ENCODE measurements at regions not wholly inside any gene's neighbourhood (a gene's known extent, or its start where the extent isn't known, plus 50 kb on each side); places are given as distances from the start of the nearest gene placed in this dataset.

DNA sequence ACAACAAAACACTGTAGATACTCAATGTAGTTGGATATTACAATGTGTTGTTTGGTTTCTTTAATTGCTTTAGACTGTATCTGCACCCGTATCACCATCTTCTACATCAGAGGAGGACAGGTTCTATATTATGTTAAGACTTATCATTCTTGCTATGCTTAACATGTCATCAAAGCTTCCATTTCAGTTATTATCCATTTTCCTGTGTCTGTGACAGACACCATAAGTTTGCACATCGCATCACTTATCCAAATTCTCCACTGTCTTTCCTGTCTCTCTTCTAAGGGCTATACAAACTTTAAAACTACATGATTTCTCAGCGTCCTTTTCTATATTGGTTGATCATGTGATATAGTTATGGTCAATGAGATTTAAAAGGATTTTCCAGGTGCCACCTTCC is 719.0 kb downstream of the TBC1D32 start:
- no peak for DNase-seq

DNA sequence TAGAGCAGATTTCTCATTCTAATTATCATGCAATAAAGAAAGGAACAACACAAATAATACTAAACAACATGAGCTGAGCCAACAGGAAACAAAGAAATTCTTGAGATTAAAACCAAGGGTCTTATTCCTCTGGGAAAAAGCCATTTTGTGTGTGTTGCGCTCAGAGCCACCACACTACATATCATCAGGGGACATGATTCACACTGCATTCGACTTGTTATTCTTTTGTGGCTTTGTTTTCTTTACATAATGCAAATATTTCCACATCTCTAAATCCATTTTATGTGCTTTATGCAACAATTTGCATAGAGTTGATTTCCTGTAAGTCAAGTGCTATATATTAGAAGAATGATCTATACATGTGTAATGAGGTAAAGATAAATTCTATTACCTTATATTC is 719.6 kb downstream of the TBC1D32 start:
- DNase-seq = no peak

DNA sequence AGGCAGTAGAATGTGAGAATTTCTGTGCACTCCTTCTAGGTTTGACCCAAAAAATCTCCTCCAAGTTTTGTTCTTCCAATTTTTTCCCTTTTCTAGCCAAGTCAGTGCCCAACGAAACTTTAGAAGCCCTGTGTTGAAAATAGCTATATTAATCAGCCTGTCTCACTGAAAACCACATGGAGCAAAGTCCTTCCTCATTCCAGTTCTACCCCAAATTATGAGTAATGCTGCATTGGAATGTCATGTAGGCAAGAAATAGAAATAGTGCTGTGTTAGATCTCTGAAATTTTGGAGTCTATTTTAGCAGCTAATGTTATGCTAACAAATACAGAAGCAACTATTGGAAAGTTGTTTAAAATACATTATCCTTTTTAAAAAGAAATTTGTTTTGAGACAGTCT is 725.5 kb downstream of the TBC1D32 start:
- DNase-seq = no peak

DNA sequence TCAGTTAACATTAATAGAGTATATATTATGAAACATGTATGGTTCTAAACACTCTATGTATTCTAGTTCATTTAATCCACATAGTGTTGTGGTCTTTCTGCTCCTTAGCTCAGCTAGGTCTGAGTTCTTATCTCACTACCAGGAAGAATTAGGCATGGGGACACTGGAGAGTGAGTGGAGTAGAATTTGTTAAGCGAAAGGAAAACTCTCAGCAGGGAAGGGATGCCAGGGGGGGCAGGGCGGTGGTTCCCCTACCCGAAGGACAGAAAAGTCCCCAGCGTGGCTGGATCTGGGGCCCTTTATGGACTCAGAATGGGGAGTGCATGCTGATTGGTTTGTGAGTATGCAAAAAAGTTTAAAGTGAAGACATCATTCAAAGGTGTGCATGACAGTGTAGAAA is 727.5 kb downstream of the TBC1D32 start:
- no peak for DNase-seq

DNA sequence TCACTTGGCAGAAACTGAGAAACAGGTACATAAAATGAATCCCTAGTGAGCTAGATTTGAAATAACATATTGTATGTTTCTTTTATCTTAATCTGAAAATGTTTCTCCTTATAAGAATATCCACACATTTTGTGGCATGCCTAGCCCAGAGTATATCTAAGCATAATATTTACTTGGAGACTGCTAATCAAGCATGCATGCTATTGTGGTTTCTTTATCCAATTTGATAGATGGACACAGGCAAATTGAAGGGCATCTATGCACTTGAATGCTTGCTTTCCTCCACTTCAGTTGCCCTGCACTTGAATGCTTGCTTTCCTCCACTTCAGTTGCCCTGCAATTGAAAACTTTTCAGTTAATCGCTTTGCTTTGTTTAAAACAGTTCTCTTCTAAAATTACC is 729.8 kb downstream of the TBC1D32 start:
- no peak for DNase-seq

DNA sequence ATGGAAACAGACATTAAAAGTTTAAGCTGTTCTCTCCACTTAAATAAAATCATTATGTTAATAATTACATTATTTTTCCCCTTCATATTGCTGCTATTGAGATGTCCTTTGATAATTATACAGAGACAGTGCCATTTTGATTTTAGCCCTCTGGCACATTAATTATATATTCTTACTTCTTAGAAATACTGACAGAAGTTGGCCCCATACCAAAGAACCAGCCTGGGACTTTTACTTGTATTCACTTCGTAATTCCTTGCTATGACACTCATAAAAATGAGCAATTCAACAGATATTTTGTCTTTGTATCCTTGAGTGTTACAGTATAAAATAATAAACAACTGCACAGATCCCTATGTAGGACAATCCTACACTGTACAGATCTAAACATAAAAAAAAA is 743.7 kb downstream of the TBC1D32 start:
- no peak for DNase-seq

DNA sequence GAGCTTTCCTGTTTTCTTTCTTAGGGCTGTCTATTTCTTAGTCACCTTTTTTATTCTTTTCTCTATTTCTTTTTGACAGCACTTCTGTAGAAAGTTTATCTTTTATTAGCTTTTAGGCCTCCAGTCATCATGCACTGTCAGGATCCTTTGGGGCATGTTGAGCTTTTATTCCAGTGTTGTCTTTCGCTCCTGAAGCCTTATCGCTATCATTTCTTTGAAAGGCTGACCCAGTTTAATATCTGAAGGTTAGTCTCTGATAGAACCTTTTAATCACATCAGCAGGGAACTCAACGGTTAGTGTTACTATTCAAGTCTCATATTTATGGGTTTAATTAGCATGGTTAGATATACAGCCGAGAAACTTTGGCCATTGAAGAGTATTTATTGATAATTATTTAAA is 745.9 kb downstream of the TBC1D32 start:
- no peak for DNase-seq

DNA sequence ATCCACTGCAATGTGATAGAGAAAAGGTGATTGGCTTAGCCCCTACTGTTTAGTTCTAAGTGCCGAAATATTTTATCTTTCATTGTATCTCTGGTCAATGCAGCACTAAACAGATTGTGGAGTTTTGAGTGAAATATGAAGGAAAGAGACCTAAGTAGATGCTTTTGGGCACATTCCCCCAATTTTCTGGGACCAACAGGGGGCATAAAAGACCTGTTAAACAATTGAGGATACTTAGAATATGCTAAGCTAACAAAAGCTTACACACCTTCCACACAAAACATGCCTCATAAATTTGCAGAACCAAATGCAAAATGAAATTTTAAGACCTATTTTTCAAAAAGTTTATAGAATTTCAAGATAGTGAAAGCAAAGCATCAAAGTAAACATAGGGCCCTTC is 746.9 kb downstream of the TBC1D32 start:
- no peak for DNase-seq

DNA sequence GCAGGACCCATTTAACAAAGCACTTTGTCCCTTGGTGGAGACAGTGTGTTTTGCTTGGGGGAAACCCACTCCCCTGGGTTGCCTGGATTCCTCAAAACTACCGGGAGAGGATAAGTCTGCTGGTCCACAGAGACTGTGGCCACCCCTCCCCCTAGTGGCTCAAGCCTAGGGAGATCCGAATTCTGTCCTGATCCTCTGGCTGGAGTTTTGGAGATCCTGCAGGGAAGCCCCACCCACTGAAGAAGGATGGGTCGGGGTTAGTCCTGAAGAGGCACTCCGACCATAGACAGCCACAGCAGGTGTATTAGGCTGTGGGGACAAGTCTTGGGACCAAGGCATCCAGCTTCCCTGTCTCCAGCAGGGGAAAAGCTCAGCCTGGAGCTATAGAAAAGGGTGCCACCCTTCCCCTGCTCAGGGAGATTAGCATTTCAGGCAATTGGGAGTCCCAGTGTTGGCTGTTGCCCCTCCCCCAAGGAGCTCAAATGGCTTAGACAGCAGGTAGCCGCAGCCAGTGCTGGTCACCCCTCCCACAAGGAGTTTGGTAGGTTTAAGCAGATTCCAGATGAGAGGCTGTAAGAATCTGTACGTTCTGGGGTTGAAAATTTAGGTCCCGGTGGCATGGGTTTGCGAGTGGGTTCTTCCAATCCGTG is 750.0 kb downstream of the TBC1D32 start:
- DNase-seq = no peak

DNA sequence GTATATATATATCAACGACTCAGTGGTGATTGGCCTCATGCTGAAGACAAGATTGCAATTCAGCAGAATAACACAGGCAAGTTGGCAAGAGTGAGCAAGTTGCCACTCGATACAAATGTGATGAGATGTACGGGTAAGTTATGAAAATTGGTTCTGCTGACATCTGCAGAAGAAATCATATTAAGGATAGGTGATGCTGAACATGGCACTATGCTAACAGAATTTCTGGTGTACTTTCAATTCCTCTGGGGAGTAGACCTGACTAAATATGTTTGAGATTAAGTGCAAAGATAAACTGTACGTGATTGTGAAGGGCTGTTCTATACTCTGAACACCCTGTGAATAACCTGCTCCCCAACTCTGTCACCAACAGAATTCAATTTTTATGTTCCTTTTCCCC is 758.2 kb downstream of the TBC1D32 start:
- no peak for DNase-seq

DNA sequence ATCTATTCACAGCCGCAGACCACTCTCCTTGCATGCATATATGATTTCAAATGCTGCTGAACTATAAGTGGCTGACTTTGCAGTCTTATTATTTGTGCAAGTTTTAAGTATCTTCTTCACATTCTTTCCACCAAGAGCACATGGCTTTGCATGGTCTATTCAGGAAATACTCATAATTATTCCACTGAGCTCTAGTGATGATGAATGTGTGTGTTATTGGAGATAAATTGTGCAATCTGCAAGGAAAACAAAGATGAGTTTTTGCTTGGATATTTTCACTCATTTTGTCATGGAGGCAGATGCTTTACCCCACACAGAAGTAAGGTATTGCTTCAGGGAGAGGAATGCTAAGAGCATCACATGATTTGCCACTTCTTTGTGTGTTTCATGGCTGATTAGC is 764.6 kb downstream of the TBC1D32 start:
- DNase-seq = no peak

DNA sequence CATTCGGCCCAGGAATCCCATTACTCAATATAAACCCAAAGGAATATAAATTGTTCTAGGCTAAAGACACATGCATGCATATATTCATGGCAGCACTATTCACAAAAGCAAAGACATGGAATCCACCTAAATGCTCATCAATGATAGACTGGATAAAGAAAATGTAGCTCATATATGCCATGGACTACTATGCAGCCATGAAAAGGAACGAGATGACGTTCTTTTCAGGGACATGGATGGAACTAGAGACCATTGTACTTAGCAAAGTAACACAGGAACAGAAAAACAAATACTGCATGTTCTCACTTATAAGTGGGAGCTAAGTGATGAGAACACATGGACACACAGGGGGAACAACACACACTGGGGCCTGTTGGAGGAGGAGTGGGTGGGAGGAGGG is 769.5 kb downstream of the TBC1D32 start:
- no peak for DNase-seq

DNA sequence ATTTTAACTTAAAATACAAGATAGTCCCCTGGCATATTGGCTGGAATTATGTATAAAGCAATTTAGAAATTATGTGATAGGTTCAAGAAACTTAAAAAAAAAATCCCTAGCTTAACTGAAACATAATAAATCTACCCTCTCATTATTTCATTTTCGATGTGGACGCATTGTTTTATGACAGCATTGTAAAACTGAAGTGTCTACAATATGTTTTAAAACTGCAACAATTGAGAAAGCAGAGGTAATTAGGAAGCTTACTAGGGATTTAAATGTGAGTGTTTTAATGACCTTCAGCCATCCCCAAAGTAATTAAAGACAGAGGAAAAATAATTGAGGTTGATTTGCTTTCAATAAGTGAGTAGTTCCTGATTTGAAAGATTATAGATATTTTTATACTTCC is 776.0 kb downstream of the TBC1D32 start:
- DNase-seq = no peak

DNA sequence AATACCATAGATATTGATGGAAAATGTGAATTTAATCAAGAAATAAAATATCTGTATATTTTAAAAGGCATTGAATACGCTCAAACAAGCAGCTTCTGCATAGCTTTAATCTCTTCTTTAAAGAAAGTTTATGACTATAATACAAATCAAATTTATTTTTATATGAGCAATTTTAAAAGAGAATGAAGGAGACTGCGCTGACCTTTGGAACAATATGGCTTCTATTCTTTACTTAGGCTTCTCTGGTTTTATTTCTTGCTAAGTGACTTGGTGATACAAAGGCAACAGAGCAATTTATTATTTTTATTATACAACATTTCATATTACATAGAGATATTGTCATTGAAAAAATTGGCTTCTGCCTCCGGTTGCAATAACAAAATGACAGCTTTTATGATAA is 776.7 kb downstream of the TBC1D32 start:
- no peak for DNase-seq

DNA sequence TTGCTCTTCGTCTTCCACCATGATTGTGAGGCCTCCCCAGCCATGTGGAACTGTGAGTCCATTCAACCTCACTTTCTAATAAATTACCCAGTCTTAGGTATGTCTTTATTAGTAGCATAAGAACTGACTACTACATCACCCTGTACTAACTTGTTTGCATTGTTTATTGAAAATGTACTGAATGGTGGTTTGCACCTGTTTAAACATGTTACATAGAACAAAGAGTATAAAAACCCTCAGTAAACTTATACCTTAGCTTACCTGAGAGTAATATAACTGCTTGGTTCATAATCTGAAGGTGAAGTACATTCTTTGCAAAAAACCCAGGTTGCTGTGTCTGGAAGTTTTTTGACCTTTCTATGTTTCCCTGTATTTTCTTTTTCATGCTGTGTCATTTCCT is 777.8 kb downstream of the TBC1D32 start:
- no peak for DNase-seq

DNA sequence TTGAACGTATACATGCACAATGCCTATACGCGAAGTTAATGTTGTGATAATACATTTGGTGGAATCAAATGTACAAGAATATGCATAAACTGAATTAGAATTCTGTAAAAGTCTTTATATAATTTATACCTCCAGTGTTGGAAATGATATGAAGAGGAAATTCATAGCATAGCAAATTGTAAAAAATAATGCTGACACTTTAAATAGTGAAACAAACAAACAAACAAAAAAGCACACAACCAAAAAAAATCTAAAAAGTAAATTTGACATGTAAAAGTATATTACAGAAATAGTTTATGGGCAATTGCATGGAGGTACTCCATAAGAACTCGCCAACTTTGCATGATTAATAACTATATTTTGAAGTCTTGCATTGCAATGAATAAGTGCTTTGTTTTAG is 780.9 kb downstream of the TBC1D32 start:
- DNase-seq = no peak

DNA sequence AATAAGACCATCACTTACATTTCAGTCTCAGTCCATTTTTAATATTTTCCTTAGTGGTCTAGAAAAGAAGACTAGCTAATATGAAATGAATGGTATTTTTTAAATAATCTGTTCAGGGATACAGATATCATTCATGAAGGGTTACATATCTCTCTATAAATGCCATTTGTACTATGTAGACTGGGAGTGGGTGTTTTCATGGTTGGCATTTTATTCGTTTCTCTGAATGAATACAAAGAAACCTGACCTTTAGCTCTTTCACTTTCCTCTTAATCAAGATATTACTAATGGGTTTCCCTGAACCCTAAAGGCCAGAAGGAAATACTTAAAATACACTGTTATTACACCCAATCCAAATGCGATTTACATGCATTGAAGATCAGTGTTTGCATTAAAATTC is 788.9 kb downstream of the TBC1D32 start:
- DNase-seq = no peak

DNA sequence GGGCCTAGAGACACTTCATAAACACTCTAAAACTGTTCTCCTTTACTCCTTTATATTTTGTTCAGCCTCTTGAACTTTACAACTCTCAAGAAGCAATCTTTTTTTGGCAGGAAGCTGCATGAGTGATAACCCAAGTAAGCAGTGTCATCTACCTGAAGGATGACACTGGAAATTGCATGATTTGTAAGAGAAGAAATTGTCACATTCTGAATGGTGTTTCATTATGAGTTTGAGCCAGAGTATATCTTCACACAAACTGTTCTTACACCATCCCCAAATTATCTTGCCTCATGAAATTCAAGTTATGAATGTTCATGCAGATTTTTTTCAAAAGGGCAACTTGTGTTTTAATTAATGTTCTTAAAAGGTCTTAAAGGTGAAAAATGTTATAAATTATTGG is 799.3 kb downstream of the TBC1D32 start:
- no peak for DNase-seq

DNA sequence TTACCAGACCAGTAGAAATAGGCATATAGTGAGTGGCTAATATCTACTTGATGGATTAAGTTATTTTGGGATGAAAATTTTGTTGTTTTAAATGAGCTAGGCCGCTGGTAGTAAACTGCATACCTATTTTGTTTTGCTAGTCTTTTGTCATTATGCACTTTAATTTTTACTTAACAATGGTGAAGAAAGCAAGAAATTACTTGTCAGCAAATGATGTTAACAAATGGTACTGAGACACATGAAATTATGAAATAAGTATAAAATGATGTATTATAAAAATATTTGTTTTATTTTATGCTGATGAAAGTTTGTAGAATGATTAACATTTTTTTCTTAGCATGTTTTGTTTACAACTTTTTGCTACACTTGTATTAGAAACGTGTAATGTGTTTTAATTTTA is 807.7 kb downstream of the TBC1D32 start:
- DNase-seq = no peak

DNA sequence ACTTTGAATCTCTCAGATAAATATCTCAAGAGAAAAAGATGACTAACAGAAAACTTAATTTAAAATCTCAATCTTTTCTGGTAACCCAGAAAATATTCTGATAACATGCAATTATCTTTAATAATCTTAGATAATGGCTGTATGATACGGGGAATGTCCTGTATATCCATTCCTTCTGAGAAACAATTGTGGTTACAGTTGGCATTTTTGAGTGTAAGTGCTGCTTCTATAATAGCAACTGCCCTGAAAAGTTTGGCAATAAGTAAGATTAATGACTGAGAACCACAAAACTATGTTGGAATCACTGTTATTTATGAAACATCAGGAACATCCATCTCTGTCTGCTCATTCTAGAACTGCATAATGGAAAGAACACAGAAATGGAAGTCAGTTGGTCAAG is 819.7 kb downstream of the TBC1D32 start:
- DNase-seq = no peak

DNA sequence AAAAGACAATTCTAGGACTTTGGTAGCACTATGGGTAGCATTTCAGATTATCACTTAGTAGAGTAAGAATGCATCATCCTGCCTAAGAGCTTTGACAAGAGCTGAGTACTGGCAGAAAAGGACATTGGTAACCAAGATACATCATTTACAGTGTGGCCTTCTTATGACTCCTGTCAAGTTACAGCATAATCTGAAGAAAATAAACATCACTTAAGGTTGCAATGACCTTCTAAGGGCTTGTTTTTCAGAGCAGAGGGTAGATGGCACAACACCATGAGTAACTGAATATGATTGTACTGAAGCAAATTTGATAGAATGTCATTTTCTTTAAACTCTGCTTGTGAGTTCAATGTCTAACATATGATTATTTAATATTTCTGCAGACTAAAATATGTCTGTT is 822.6 kb downstream of the TBC1D32 start:
- no peak for DNase-seq

DNA sequence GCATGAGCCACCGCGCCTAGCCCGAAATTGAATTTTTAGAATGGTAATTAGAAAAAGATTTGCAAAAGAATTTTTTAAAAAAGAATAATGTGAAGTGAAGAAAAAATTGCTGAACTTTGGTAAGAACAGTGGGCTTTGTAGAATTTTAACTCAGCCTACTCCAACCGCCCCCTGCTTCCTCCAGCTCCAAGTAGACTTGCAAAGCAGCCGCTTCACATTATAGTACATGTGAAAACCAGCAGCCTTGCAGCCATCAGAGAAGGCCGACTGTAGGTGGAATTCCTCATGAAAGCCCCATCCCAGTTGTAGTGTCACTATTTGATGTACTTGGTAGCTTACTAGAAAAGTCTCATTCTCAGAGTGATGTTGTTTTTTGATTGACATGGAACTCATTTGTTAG is 835.6 kb downstream of the TBC1D32 start:
- DNase-seq = no peak

DNA sequence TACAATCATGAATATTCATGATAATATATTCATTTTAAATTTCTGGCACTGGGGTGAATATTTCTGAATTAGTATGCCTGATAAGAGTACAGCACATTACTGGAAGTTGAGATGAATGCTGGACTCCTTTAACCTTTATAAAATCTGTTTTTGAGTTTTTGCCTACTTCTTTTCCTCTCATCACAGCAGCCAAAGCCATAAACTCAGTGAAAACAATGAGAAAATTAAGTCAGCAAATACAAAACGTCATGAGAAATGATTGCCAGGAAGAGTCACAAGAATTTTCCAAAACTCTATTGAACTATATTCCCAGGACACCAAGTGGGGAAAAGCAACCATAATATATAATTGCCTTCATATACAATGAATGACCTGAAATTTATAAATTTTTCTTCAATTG is 837.6 kb downstream of the TBC1D32 start:
- DNase-seq = no peak

DNA sequence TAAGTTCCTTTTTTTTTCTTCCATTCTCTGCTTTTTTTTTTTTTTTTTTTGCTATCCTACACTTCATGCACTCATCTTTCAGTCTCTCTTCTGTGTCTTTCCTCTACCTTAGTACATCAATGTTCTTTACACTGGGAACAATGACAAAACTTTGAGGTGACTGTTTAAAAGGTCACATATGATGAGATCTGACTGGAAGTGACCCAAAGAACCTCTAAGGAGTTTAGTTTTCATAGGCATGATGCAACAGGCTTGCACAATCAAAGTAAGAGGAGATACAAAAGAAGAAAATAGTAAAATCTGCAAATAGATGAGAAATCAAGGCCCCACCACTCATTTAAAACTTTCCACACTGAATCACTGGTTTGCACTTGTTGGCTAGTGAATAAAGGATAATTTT is 840.8 kb downstream of the TBC1D32 start:
- DNase-seq = no peak

DNA sequence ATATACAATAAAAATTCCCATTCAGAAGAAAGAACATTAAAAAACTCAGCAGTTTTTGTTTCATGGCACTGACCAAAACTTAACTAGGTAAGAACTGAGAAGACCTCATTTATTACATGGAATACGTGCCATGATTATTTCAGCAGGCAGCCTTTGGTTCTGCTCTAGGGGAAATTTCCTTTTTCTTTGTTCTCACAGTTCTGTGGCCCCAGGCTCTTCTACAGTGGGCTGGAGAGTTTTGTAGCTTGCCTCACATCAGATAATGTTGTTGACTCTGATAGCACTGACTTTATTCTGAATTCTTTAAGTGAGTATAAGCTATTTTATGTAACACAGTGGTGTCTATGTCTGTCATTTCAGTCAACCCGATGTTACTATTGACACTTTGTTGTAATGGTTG is 844.3 kb downstream of the TBC1D32 start:
- DNase-seq = no peak

DNA sequence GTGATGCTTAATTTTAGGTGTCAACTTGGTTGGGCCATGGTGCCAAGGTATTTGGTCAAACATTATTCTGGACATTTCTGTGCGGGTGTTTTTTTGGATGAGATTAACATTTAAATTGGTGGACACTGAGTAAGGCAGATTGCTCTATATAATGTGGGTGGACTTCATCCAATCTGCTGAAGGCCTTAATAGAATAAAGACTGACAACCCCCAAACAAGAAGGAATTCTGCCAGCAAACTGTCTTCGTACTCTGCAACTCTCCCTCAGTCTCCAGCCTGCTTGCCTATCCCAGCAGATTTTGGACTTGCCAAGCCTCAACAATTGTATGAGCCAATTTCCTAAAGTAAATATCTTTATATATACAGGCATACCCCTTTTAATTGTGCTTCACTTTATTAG is 850.1 kb downstream of the TBC1D32 start:
- DNase-seq = no peak
